H9 (cell line): ENCODE measurements at regions not wholly inside any gene's neighbourhood (a gene's known extent, or its start where the extent isn't known, plus 50 kb on each side); places are given as distances from the start of the nearest gene placed in this dataset.

ENCODE experiments used
- DNase-seq: peaks from one replicate; pipeline ENCODE4 v3.0.0-alpha.2; 2017
- H2AFZ ChIP-seq: one replicate; pipeline ENCODE4 v1.6.1; 2013; ENCODE audit warnings: mild to moderate bottlenecking, low read length, control low read depth, moderate library complexity
- H2AK5ac ChIP-seq: 2 replicates; pipeline ENCODE4 v1.6.1; 2013; ENCODE audit warnings: low read length, control low read depth, mixed read lengths; ENCODE audit not compliant: insufficient read length
- H2BK120ac ChIP-seq: one replicate; pipeline ENCODE4 v1.6.1; 2013; ENCODE audit warnings: low read depth, mild to moderate bottlenecking, low read length, control low read depth, inconsistent platforms; ENCODE audit not compliant: poor library complexity, severe bottlenecking
- H2BK12ac ChIP-seq: 2 replicates; pipeline ENCODE4 v1.6.1; 2013; ENCODE audit warnings: low read length, control low read depth, mixed read lengths, low read depth; ENCODE audit not compliant: insufficient read length
- H2BK15ac ChIP-seq: 2 replicates; pipeline ENCODE4 v1.6.1; 2013; ENCODE audit warnings: low read depth, low read length, control low read depth
- H2BK20ac ChIP-seq: one replicate; pipeline ENCODE4 v1.6.1; 2013; ENCODE audit warnings: low read depth, mild to moderate bottlenecking, low read length, control low read depth, inconsistent platforms; ENCODE audit not compliant: poor library complexity, severe bottlenecking
- H2BK5ac ChIP-seq: 2 replicates; pipeline ENCODE4 v1.6.1; 2013; ENCODE audit warnings: low read length, control low read depth, mixed read lengths; ENCODE audit not compliant: insufficient read length
- H3K14ac ChIP-seq: 2 replicates; pipeline ENCODE4 v1.6.1; 2013; ENCODE audit warnings: low read length, control low read depth; ENCODE audit not compliant: insufficient read depth
- H3K18ac ChIP-seq: 2 replicates; pipeline ENCODE4 v1.6.1; 2013; ENCODE audit warnings: low read depth, mild to moderate bottlenecking, mixed read lengths, low read length, control low read depth; ENCODE audit not compliant: insufficient read length
- H3K23ac ChIP-seq: 2 replicates; pipeline ENCODE4 v1.6.1; 2013; ENCODE audit warnings: low read length, control low read depth, mixed read lengths, low read depth; ENCODE audit not compliant: insufficient read length
- H3K23me2 ChIP-seq: 2 replicates; pipeline ENCODE4 v1.6.1; 2013; ENCODE audit warnings: low read depth, mild to moderate bottlenecking, mixed read lengths, low read length, control low read depth; ENCODE audit not compliant: insufficient read length, poor library complexity, severe bottlenecking
- H3K27ac ChIP-seq: 2 replicates; pipeline ENCODE4 v1.5.1; 2013; ENCODE audit warnings: low read length, control low read depth, mixed read lengths, low read depth; ENCODE audit not compliant: insufficient read length
- H3K27me3 ChIP-seq: 2 replicates; pipeline ENCODE4 v1.6.1; 2013; ENCODE audit warnings: low read length, control low read depth, inconsistent platforms; ENCODE audit not compliant: insufficient read depth
- H3K4ac ChIP-seq: 2 replicates; pipeline ENCODE4 v1.6.1; 2013; ENCODE audit warnings: low read depth, mild to moderate bottlenecking, control low read depth, inconsistent platforms, low read length, moderate library complexity
- H3K4me1 ChIP-seq: 2 replicates; pipeline ENCODE4 v1.6.1; 2013; ENCODE audit warnings: low read length, control low read depth, inconsistent platforms; ENCODE audit not compliant: insufficient read depth
- H3K4me2 ChIP-seq: 2 replicates; pipeline ENCODE4 v1.6.1; 2013; ENCODE audit warnings: low read length, control low read depth, mixed read lengths; ENCODE audit not compliant: insufficient read length, insufficient read depth
- H3K56ac ChIP-seq: 2 replicates; pipeline ENCODE4 v1.6.1; 2013; ENCODE audit warnings: low read depth, mild to moderate bottlenecking, mixed read lengths, low read length, control low read depth; ENCODE audit not compliant: insufficient read length
- H3K79me1 ChIP-seq: 2 replicates; pipeline ENCODE4 v1.6.1; 2013; ENCODE audit warnings: low read depth, mild to moderate bottlenecking, moderate library complexity, low read length, control low read depth, inconsistent platforms; ENCODE audit not compliant: insufficient read depth, poor library complexity, severe bottlenecking
- H3K79me2 ChIP-seq: 2 replicates; pipeline ENCODE4 v1.6.1; 2013; ENCODE audit warnings: low read length, control low read depth, inconsistent platforms; ENCODE audit not compliant: insufficient read depth
- H3K9ac ChIP-seq: 2 replicates; pipeline ENCODE4 v1.6.1; 2013; ENCODE audit warnings: low read length, control low read depth, mixed read lengths; ENCODE audit not compliant: insufficient read length; ENCODE audit errors: extremely low read depth
- H3K9me3 ChIP-seq: one replicate; pipeline ENCODE4 v1.6.1; 2013; ENCODE audit warnings: low read depth, low read length, inconsistent platforms; ENCODE audit not compliant: control insufficient read depth
- H3T11ph ChIP-seq: one replicate; pipeline ENCODE4 v1.6.1; 2013; ENCODE audit warnings: mild to moderate bottlenecking, low read length, control low read depth, inconsistent platforms
- H4K20me1 ChIP-seq: one replicate; pipeline ENCODE4 v1.6.1; 2013; ENCODE audit not compliant: control insufficient read depth, insufficient read length, insufficient read depth
- H4K5ac ChIP-seq: 2 replicates; pipeline ENCODE4 v1.6.1; 2013; ENCODE audit warnings: low read depth, mild to moderate bottlenecking, mixed read lengths, low read length, control low read depth; ENCODE audit not compliant: insufficient read length
- H4K8ac ChIP-seq: replicated peaks from 2 replicates; pipeline ENCODE4 v1.6.1; 2013; ENCODE audit warnings: low read length, control low read depth, mixed read lengths, low read depth; ENCODE audit not compliant: insufficient read length
- H4K91ac ChIP-seq: 2 replicates; pipeline ENCODE4 v1.6.1; 2013; ENCODE audit warnings: low read depth, mild to moderate bottlenecking, moderate library complexity, mixed read lengths, low read length, control low read depth; ENCODE audit not compliant: insufficient read length
- H3K27ac Mint-ChIP-seq, 3 experiments: 2 replicates in 2 of 3; 3 replicates in 1 of 3; pipeline ENCODE4 v1.8.0; 2020 to 2021; ENCODE audit warnings: mixed read lengths in 3 of 3, mild to moderate bottlenecking in 1 of 3, moderate library complexity in 1 of 3
- H3K27me3 Mint-ChIP-seq: 2 replicates; pipeline ENCODE4 v1.8.0; 2021; ENCODE audit warnings: low read depth, mild to moderate bottlenecking, moderate library complexity, mixed read lengths
- H3K36me3 Mint-ChIP-seq, 3 experiments: 2 replicates in 2 of 3; 3 replicates in 1 of 3; pipeline ENCODE4 v1.8.0; 2020 to 2021; ENCODE audit warnings: low read depth in 3 of 3, mixed read lengths in 3 of 3; ENCODE audit not compliant: insufficient read depth in 1 of 3
- H3K4me1 Mint-ChIP-seq, 2 experiments: 2 replicates each; pipeline ENCODE4 v1.8.0; 2020; ENCODE audit warnings: mixed read lengths in 2 of 2
- H3K4me3 Mint-ChIP-seq, 2 experiments: 2 replicates in 1 of 2; 3 replicates in 1 of 2; pipeline ENCODE4 v1.8.0; 2020 to 2021; ENCODE audit warnings: mild to moderate bottlenecking in 2 of 2, mixed read lengths in 2 of 2, moderate library complexity in 1 of 2
- H3K9me3 Mint-ChIP-seq, 2 experiments: 2 replicates in 1 of 2; 3 replicates in 1 of 2; pipeline ENCODE4 v1.8.0; 2020; ENCODE audit warnings: mild to moderate bottlenecking in 2 of 2, mixed read lengths in 2 of 2, moderate library complexity in 1 of 2
- CTCF ChIP-seq: fragments of 200-600 bp; sonication (generic); conservative IDR thresholded peaks from 3 replicates; pipeline ENCODE4 v1.8.0; 2021; ENCODE audit warnings: antibody characterized with exemption, mild to moderate bottlenecking

- Mint-ChIP-seq H3K27me3 (no peaks in the 10 kb centered on the region; the same call in 1 of the 2 replicates), H3K4me3 (no peak overlapping the region), H3K27ac (no peak overlapping the region), H3K36me3 (peaks cover 30 to 64% (median 50%) of the 10 kb centered on the region in 3 experiments), H3K4me1 (no peaks in the 10 kb centered on the region), H3K9me3 (peaks cover 60 to 70% of the 10 kb centered on the region in 2 experiments)
- peaks cover 46% of the 10 kb centered on the region for H3K9me3 ChIP-seq
- DNase-seq, result no peak
- no peak overlapping the region for H2BK20ac ChIP-seq
- H2BK12ac ChIP-seq, result no peak overlapping the region
- no peaks in the 10 kb centered on the region for H3K79me2 ChIP-seq
- H2AK5ac ChIP-seq, result no peak overlapping the region
- no peak overlapping the region for H3K14ac ChIP-seq
- H4K20me1 ChIP-seq, result no peaks in the 10 kb centered on the region
- no peaks in the 10 kb centered on the region for H3K4me1 ChIP-seq
- no peak overlapping the region for H2BK15ac ChIP-seq
- no peak overlapping the region for H3K27ac ChIP-seq
- no peak overlapping the region for H3K18ac ChIP-seq
- TF ChIP-seq CTCF, result no peak
- H3K23me2 ChIP-seq, result no peaks in the 10 kb centered on the region
- H2BK5ac ChIP-seq, result no peak overlapping the region
- no peak overlapping the region for H4K91ac ChIP-seq
- no peaks in the 10 kb centered on the region for H3K27me3 ChIP-seq
- no peak overlapping the region for H4K5ac ChIP-seq
- no peak overlapping the region for H3K4ac ChIP-seq
- H3K9ac ChIP-seq, result no peak overlapping the region
- H3K79me1 ChIP-seq, result no peaks in the 10 kb centered on the region
- no peak overlapping the region for H2AFZ ChIP-seq
- H3K4me2 ChIP-seq, result no peak overlapping the region
- no peak overlapping the region for H3K23ac ChIP-seq
- no peak overlapping the region for H4K8ac ChIP-seq
- no peak overlapping the region for H3K56ac ChIP-seq
- no peak overlapping the region for H3T11ph ChIP-seq
- no peak overlapping the region for H2BK120ac ChIP-seq
Observed at GRCh38 chr3:180229113-180229512, 192.4 kb upstream of the PEX5L start.
